ENCODE measurements at regions not wholly inside any gene's neighbourhood (a gene's known extent, or its start where the extent isn't known, plus 50 kb on each side); places are given as distances from the start of the nearest gene placed in this dataset.
"Not testable (repeated sequence)": the region's sequence is repeated elsewhere in the genome, so short reads cannot be mapped to it uniquely, and the experiment has no call there.

DNA sequence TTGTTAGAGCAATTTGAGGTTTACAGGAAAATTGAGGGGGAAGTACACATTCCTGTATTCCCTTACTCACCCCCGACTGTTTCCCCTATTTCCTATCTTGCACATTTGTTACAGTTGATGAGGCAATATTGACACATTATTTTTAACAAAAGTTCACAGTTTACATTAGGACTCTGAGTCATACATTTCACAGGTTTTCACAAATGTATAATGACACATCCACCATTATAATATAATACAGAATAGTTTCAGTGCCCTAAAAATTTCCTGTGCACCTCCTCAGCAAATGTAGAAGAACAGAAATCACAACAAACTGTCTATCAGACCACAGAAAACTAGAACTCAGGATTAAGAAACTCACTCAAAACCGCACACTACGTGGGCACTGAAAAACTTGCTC, 160.6 kb upstream of the RMP24 start:
- DNase-seq (ENCODE audit: extremely low spot score in 2 of 2): no peak
- Histone ChIP-seq H3K4me1 (no peaks in the 10 kb centered on the region), H3K36me3 (no peaks in the 10 kb centered on the region), H3K4me3 (no peak overlapping the region), H3K9me3 (no peaks in the 10 kb centered on the region), H3K27me3 (no peaks in the 10 kb centered on the region), H3K27ac (no peak overlapping the region)
- TF ChIP-seq POLR2AphosphoS5 (IDR thresholded peaks at IDR 0.05; ENCODE audit: insufficient read depth in 1 of 2, low read depth in 1 of 2) (no peak), POLR2A (IDR thresholded peaks at IDR 0.05) (no peak)
- TF ChIP-seq, protein P1, sequence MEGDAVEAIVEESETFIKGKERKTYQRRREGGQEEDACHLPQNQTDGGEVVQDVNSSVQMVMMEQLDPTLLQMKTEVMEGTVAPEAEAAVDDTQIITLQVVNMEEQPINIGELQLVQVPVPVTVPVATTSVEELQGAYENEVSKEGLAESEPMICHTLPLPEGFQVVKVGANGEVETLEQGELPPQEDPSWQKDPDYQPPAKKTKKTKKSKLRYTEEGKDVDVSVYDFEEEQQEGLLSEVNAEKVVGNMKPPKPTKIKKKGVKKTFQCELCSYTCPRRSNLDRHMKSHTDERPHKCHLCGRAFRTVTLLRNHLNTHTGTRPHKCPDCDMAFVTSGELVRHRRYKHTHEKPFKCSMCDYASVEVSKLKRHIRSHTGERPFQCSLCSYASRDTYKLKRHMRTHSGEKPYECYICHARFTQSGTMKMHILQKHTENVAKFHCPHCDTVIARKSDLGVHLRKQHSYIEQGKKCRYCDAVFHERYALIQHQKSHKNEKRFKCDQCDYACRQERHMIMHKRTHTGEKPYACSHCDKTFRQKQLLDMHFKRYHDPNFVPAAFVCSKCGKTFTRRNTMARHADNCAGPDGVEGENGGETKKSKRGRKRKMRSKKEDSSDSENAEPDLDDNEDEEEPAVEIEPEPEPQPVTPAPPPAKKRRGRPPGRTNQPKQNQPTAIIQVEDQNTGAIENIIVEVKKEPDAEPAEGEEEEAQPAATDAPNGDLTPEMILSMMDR (IDR thresholded peaks at IDR 0.05): no peak
- intact Hi-C loops (cut with DNase I): no loop called here

DNA sequence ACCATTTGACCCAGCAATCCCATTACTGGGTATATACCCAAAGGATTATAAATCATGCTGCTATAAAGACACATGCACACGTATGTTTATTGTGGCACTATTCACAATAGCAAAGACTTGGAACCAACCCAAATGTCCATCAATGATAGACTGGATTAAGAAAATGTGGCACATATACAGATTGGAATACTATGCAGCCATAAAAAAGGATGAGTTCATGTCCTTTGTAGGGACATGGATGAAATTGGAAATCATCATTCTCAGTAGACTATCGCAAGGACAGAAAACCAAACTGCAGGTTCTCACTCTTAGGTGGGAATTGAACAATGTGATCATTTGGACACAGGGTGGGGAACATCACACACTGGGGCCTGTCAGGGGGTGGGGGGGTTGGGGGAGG, 157.5 kb upstream of the RMP24 start:
- DNase-seq (ENCODE audit: extremely low spot score in 2 of 2); H3K36me3 ChIP-seq; H3K9me3 ChIP-seq; H3K4me3 ChIP-seq; H3K27ac ChIP-seq; H3K27me3 ChIP-seq; intact Hi-C loops (cut with DNase I); H3K4me1 ChIP-seq: not testable (repeated sequence)

DNA sequence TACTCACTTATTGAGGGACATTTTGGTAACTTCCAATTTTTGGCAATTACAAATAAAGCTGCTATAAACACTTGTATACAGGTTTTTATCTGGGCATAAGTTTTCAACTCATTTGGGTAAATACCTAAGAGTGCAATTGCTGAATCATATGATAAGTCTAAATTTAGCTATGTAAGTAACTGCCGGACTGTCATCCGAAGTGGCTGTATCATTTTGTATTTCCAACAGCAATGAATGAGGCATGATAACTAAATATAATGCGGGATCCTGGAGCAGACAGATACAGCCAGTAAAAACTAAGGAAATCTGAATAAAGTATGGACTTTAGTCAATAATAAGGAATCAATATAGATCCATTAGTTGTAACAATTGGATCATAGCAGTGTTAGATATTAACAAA, 156.5 kb upstream of the RMP24 start:
- Histone ChIP-seq H3K27me3 (no peaks in the 10 kb centered on the region), H3K36me3 (no peaks in the 10 kb centered on the region), H3K27ac (no peak overlapping the region), H3K4me1 (no peaks in the 10 kb centered on the region), H3K4me3 (no peak overlapping the region), H3K9me3 (no peaks in the 10 kb centered on the region)
- no peak for TF ChIP-seq POLR2A (IDR thresholded peaks at IDR 0.05)
- no peak for TF ChIP-seq POLR2AphosphoS5 (IDR thresholded peaks at IDR 0.05; ENCODE audit: insufficient read depth in 1 of 2, low read depth in 1 of 2)
- TF ChIP-seq, protein P1 (IDR thresholded peaks at IDR 0.05): no peak
- intact Hi-C loops (cut with DNase I): no loop called here
- DNase-seq (ENCODE audit: extremely low spot score in 2 of 2): no peak

DNA sequence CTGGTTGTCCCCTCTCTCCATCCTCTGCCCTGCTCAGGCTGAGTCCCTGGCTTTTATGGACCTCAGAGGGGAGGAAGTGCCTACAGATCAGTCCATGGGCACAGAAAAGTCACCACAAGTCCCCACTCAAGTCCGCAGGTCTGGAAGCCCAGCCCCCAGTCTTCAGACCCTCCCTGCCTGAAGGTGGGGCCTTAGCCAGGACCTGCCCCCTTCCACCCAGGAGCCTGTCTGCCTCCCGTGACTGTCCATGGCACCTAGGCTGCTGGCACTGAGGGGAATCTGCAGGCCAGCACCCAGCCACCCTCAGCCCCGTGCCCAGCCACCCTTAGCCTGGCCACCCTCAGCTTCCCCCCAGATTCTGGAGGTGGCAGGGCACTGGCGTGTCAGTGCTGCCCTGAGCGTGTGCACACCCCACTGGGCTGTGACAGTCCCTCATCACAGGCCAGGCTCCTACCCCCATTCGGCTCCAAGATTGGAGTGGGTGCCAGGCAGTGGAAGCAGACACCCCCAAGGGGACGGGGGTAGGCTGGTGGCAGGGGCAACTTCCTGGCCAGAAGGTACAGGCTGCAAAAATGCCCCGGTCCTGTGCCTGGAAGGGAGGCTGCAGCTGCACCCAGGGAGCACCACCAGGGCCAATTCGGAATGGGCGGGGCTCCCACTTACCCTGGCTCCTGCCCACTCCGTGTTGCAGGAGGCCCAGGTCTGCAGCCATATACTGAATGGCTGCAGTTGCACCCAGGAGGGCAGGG, 154.7 kb upstream of the RMP24 start:
- Histone ChIP-seq H3K4me1 (no peaks in the 10 kb centered on the region), H3K9me3 (no peaks in the 10 kb centered on the region), H3K27me3 (no peaks in the 10 kb centered on the region), H3K4me3 (no peak overlapping the region), H3K27ac (no peak overlapping the region), H3K36me3 (no peaks in the 10 kb centered on the region)
- no peak for DNase-seq (ENCODE audit: extremely low spot score in 2 of 2)
- intact Hi-C loops (cut with DNase I): no loop called here
- TF ChIP-seq POLR2A (IDR thresholded peaks at IDR 0.05) (no peak), POLR2AphosphoS5 (IDR thresholded peaks at IDR 0.05; ENCODE audit: insufficient read depth in 1 of 2, low read depth in 1 of 2) (no peak)
- TF ChIP-seq, protein P1 (IDR thresholded peaks at IDR 0.05): no peak

DNA sequence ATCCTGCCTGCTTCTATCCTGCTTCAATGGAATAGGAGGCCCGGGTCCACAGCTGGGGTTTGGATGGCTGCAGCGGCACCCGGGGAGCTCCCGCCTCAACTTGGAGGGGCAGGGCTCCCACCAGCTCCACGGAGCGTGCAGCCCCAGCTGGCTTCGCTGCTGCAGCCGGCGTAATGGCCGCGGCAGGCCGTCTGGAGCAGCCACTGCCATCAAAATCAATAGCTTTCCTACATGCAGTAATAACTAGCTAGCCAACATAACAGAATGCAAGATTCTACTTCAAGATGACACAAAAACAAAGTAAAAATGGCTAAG, 154.2 kb upstream of the RMP24 start:
- H3K27ac ChIP-seq: no peak overlapping the region
- H3K27me3 ChIP-seq: no peaks in the 10 kb centered on the region
- H3K9me3 ChIP-seq: no peaks in the 10 kb centered on the region
- no peaks in the 10 kb centered on the region for H3K36me3 ChIP-seq
- no peak for DNase-seq (ENCODE audit: extremely low spot score in 2 of 2)
- TF ChIP-seq, protein P1 (IDR thresholded peaks at IDR 0.05): no peak
- TF ChIP-seq POLR2AphosphoS5 (IDR thresholded peaks at IDR 0.05; ENCODE audit: insufficient read depth in 1 of 2, low read depth in 1 of 2) (no peak), POLR2A (IDR thresholded peaks at IDR 0.05) (no peak)
- intact Hi-C loops (cut with DNase I): no loop called here
- no peak overlapping the region for H3K4me3 ChIP-seq
- no peaks in the 10 kb centered on the region for H3K4me1 ChIP-seq

Measured in vagina (tissue), 2 donors.